ENCODE measurements at regions not wholly inside any gene's neighbourhood (a gene's known extent, or its start where the extent isn't known, plus 50 kb on each side); places are given as distances from the start of the nearest gene placed in this dataset.

DNA sequence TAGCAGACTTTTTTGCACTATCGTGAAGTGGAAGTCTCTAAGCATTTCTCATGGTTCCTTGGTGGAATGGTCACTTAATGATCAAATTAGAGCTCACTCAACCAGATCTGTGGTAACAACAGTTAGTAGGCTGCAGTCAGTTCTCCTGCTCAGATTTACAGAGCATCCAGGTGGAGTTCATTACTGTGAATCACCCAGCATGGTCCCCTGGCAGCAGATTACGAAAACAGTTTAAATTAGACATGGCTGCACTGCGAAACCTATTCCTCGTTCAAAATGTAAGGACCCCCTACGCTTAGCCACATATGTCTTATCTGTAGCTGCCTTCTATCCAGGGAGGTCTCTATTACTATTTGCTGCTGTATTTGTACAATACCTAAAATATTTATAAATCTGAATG, 823.6 kb upstream of the ARRDC3 start:
- TF ChIP-seq, protein P1, sequence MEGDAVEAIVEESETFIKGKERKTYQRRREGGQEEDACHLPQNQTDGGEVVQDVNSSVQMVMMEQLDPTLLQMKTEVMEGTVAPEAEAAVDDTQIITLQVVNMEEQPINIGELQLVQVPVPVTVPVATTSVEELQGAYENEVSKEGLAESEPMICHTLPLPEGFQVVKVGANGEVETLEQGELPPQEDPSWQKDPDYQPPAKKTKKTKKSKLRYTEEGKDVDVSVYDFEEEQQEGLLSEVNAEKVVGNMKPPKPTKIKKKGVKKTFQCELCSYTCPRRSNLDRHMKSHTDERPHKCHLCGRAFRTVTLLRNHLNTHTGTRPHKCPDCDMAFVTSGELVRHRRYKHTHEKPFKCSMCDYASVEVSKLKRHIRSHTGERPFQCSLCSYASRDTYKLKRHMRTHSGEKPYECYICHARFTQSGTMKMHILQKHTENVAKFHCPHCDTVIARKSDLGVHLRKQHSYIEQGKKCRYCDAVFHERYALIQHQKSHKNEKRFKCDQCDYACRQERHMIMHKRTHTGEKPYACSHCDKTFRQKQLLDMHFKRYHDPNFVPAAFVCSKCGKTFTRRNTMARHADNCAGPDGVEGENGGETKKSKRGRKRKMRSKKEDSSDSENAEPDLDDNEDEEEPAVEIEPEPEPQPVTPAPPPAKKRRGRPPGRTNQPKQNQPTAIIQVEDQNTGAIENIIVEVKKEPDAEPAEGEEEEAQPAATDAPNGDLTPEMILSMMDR (IDR thresholded peaks at IDR 0.05) = no peak
- TF ChIP-seq POLR2A (IDR thresholded peaks at IDR 0.05) = no peak
- TF ChIP-seq POLR2AphosphoS5 (IDR thresholded peaks at IDR 0.05) = no peak
- TF ChIP-seq EP300 (IDR thresholded peaks at IDR 0.05; ENCODE audit: low read depth) = no peak
